ENCODE measurements at regions not wholly inside any gene's neighbourhood (a gene's known extent, or its start where the extent isn't known, plus 50 kb on each side); places are given as distances from the start of the nearest gene placed in this dataset.
"Not testable (repeated sequence)": the region's sequence is repeated elsewhere in the genome, so short reads cannot be mapped to it uniquely, and the experiment has no call there.

DNA sequence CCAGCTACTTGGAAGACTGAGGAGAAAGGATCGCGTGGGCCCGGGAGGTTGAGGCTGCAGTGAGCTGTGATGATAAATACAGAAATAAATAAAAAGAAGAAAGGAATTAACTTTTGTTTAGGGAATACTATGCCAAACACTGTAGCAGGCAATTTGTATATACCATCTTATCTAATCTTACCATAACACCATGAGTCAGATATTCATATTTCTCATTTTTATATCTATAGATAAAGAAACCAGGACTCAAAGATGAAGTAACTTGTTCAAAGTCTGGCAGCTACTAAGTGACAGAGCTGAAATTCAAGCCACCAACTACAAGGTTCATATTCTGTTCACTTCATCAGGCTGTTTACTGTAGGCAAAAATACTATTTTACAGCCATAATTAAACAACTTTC, 119.2 kb upstream of the SLC39A10 start:
- DNase-seq (ENCODE audit: low read depth): no peak

DNA sequence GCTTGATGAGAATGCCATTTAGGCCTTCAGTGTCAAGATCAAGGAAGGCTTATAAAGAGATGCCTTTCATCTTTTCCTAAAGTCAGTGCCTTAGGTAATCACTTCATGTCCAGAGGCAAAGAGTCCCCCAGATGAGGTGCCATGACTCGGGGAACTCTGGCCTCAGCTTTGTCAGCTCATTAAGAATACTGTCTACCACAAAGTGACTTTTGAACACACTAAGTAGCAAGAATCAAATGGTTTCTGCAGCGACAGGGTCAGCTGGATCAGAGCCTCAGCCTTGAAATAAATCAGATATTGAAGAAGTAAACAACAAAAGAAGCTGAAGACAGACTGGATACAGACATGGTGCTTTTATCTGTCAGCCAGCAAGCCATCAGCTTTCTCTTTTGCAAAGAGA, 120.1 kb upstream of the SLC39A10 start:
- no peak for DNase-seq (ENCODE audit: low read depth)

DNA sequence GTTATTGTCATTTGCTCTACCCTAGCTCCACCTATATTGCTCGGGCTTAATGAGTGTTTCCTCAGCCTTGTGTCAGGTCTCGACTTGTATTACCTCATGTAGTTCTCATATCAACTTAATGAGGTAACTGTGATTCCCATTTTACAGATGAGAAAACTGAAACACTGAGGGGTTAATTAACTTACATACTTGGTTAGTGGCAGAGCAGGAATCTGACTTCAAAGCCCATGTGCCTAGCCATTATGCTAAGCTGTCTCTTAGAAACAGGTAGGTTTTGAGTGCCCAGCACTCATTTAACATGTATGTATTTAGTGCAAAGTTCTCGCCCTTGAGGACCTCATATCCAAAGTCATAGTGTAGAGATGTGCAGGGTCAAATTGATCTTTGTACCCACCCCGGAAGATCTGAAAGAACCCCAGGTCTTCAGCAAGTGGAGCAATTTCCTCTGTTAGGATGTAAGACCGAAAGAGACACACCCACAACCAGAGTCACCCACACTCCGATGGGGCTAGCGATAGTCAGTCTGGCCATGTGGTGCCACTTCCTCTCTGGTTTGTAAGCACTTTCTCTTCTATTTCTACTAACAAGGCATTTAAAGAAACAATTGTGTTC, 121.0 kb upstream of the SLC39A10 start:
- peak; percentile 61 for DNase-seq (ENCODE audit: low read depth)

DNA sequence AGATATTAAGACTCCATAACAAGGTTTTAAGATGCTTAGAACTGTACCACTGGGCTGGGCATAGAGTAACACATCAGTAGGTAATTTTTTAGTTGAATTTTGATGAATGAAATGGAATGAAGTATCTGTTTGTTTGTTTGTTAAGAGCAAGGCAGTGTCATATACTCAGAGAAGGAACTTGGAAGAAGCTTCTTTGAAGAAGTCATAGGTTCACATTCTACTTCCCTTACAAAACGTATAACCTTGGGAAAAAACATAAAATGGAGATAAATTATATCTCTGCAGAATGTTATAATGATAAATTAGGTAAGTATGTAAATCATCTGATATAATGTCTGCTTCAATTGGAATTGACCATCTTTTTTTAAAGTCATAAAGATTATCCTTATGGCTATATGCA, 122.1 kb upstream of the SLC39A10 start:
- no peak for DNase-seq (ENCODE audit: low read depth)

DNA sequence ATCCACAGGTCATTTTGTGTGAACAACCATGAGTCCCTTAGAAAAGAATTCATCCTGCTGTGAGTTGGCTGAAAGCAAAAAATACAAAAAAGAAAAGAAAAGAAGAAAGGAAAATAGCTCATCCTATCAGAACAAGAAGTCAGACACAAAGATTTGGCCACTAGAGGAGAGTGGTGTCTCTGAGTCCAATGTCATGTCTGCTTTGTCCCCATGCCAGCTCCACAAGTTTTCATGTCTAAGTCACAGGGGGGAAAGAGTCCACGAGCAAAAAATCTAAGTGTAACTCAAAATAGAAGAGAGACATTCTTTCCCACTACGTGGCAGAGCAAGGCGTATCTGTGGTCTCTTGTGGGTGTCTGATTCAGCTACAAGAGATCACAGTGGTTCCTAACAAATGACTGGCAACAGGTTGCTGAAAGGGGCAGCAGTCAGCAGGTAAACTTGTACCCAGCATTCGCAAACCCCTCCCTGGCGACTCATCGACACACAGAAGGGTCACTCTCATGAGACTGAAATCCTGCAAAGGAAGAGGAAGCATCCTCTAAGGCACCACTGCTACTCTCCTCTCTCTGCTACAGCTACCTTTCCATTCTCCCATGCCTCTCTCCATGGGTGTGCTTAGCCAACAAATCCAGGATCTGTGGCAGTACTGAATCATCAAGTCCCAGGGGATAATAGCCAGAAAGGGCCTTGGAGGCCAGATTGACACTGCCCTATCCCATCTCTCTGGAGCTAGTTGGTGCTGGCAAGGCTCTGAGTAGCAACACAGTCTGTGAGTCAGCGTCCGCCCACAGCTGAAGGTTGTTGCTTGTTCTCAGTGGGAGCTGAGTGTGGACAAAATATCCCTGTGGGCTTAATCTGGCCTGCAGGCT, 123.0 kb upstream of the SLC39A10 start:
- DNase-seq (ENCODE audit: low read depth): peak; percentile 78

DNA sequence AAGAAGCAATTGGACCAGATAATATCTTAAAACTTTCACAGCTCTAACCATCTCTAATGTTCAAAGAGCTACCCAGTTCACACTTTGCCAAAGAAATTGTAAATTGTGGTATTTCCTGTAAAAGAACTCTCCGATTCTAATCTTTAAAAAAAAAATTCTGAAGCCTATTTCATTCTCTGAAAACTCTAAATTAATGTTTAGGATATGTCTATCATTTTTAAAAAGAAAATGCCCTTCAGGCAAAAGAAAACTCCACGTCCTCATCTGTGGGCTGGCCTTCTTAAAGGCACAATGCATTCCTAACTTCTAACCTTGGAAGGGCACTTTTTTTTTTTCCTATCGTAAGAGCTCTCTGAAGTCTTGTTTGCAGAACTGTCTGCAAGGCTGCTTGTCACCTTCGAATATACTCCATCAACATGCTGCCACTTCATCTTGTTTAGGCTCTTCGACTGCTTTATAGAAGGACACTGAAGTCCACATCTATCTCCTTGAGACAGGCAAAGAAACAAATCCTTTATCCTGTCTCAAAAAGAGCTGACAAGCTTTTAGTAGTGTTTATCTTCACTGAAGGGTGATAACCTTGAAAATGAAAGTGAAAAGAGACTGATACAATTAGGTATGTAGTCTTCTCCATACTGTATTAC, 124.3 kb upstream of the SLC39A10 start:
- DNase-seq (ENCODE audit: low read depth): no peak

DNA sequence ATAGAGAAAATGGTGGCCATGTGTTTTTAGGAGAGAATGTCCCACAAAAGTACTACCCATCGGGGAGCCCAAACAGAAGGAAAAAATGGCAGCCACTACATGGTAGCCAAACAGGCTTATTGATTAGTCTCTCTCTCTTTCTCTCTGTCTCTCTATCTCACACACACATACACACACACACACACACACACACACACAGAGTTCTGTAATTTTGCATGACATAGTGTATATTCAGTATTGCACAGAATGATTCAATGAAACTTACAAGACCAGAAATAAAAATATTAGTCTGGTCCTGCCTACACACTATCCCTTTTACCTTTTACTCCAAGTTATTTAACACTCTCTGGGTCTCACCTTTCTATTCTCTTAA, 124.8 kb upstream of the SLC39A10 start:
- no peak for DNase-seq (ENCODE audit: low read depth)

DNA sequence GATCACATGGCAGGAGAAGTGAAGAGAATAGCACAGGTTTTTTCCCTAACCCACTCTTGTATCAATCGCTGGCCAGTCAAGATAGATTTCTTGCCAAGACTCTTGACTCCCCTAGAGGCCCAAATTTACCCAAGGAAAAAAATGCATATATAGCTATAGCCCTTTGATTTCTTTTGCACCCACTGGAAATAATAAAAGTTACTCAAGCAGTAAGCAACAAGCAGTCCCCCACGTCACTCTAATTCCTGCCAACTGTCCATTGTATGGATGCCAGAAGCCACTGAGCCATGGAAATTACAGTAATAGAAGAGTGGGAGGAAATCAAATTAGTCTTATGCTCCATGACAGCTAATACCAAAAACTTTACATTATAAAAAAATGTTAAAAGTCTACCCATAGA, 125.3 kb upstream of the SLC39A10 start:
- DNase-seq (ENCODE audit: low read depth): no peak

DNA sequence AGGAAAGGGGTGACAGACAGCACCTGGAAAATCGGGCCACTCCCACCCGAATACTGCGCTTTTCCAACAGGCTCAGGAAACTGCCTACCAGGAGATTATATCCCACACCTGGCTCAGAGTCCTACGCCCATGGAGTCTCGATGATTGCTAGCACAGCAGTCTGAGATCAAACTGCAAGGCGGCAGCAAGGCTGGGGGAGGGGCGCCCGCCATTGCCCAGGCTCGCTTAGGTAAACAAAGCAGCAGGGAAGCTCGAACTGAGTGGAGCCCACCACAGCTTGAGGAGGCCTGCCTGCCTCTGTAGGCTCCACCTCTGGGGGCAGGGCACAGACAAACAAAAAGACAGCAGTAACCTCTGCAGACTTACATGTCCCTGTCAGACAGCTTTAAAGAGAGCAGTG, 133.8 kb upstream of the SLC39A10 start:
- not testable (repeated sequence) for DNase-seq (ENCODE audit: low read depth)

DNA sequence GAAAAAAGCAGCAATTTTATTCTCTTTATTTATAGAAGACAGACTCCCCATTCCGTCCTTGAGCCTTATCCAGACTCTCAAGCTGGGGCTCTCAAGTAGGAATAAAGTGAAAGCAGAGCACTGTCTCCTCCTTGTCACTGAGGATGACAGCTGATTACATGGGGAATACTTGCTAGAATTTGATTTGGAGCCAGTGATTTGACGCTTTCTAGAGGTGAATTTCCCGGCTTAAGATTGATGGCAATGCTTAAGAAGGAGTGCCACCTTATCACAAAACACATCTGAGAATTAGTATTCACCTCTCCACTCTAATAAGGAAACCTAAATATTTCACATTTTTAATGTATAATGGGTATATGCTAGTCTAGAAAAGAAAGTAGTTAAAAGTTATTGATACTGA, 135.4 kb upstream of the SLC39A10 start:
- no peak for DNase-seq (ENCODE audit: low read depth)

DNA sequence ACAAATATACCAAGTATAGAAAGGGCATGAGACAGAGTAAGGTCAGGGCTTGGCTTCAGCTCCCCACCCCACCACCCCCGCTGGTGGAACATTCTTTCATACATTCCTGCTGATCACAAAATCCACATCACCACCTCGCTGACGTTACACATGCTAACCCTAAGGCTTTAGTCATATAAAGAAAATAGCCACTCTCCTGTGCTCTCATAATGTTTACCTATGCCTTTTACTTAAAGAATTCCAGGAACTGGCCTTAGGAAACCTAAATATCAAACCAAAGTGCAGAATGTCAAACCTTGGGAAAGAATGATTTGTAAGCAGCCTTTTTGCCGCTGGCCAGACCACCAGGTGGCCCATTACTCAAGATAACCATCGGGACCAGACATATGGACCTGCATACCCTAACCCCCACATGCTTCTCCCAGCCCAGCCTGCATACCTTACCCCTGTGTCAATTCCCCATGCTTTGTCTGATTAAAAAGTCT, 136.3 kb upstream of the SLC39A10 start:
- DNase-seq (ENCODE audit: low read depth): no peak

DNA sequence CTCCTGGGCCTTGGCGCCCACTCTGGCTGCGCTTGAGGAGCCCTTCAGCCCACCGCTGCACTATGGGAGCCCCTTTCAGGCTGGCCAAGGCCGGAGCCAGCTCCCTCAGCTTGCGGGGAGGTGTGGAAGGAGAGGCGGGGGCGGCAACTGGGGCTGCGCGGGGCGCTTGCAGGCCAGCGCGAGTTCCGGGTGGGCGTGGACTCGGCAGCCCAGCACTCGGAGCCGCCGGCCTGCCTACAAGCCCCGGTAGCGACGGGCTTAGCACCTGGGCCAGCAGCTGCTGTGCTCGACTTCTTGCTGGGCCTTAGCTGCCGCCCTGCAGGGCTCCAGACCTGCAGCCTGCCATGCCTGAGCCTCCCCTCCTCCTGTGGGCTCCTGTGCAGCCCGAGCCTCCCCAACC, 141.5 kb upstream of the SLC39A10 start:
- DNase-seq (ENCODE audit: low read depth): no peak

DNA sequence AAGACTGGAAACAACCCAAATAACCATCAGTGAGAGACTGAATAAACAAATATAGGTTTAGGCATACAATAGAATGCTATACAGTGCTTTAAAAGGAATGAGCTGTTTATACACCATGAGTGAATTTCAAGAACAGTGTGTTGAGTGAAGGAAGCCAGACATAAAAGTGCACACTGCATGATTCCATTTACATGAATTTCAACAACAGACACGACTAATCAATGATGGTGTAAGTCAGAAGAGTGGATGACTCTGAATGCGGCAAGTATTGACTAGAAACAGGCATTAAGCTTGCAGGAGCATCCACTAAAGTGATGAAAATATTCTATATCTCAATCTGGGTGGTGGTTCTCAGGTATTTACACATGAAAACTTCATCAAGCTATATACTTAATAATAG, 142.7 kb upstream of the SLC39A10 start:
- DNase-seq (ENCODE audit: low read depth): no peak

DNA sequence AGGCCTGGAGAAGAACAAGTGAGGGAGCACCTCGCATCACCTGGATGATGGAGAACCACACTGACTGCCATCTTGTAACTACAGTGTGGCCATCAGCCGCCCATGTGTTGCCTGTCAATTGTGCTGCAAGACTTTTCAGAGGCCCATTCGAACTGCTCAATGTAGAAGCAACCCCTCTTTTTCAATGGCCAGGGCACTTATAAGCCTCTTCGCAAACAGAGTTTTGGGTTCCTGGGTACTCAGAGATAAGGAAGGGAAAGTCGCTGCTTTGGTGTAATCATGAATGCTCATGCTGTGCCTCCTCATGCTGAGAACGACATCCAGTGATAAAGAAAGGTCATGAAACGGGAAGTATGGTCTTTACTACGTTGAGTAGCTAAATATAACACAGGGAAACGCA, 143.9 kb upstream of the SLC39A10 start:
- no peak for DNase-seq (ENCODE audit: low read depth)

DNA sequence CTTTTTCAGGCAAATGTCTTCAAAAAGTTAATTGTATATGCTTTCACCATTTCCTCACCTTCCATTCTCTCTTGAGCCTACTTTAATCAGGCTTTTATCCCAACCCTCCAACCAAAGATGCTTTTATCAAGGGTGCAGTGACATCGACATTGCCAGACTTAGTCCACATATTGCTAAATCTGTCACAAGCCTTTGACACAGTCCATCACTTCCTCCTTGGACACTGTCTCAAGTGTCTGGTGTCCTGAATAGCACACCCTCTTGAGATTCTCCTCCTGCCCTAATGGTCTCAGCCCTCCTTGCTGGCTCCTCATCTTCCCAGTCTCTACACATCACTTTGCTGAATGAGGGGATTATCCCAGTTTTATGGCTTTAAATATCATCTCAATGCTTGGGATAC, 147.5 kb upstream of the SLC39A10 start:
- no peak for DNase-seq (ENCODE audit: low read depth)

DNA sequence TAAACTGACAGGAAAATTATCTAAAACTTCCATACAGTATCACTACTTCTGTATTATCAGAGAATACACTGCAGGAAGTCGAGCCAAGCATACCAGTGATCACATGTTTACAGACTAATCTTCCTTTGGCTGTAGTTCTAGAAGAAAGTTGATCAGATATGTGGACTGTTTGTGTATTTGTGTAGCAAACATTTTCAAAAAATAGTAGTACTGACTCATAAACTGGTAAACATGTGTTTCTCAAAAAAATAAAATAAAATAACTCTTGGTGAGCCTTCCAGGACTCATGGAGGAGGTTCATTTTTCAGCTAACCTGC, 148.9 kb upstream of the SLC39A10 start:
- no peak for DNase-seq (ENCODE audit: low read depth)

DNA sequence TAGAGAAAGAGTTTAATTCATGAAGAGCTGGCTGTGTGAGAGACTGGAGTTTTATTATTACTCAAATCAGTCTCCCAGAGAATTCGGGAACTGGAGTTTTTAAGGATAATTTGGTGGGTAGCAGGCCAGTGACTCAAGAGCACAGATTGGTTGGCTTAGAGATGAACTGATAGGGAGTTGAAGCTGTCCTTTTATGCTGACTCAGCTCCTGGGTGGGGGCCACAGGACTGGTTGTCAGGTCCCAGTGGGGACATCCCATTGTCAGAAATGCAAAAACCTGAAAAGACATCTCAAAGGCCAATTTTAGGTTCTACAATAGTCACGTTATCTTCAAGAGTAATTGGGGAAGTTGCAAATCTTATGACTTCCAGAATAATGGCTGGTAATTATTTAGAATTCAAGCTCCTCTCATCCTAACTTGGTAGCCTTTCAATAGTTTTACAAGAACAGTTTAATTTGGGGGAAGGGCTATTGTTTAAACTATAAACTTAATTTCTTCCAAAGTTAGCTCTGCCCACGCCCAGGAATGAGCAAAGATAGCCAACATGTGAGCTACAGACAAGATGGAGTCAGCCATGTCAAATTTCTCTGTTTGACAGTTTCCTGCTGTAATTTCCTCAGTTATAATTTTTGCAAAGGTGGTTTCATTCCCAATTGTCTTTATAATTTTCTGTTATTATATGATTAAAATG, 149.4 kb upstream of the SLC39A10 start:
- no peak for DNase-seq (ENCODE audit: low read depth)

DNA sequence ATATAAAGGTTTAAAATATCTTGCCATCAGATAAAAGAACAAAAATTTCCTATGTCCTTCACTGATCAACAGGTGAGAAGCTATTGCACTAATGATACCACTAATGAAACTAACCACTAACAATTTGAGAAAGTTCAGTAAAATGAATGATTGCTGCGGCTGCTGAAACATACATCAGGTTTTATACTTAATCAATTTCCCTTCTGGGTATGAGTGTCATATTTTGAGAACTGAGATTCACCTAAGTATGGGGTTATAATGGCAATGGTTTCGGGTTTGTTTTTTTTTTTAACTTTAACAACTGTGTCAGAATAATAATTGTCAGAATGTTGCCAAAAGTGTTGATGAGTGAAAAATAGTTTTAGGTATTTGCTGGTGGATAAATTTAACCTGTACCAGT, 151.3 kb upstream of the SLC39A10 start:
- no peak for DNase-seq (ENCODE audit: low read depth)

DNA sequence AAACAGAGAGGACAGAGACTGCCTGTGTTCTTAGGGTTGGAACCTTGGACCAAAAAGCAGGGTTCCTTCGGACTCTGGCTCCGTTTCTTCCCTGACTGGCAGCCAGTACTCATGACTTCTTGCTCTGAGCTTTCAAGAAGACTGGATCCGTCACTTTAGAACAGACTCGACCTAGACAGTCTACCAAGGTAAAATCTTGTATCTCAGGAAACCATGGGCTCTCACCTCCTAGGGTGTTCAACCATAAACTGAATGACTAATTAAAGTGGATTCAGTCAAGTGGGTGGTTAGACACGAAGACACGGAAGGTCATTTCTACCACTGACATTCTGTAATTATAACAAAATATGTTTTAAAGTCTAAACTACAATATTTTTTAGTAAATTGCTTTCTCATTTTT, 153.8 kb upstream of the SLC39A10 start:
- DNase-seq (ENCODE audit: low read depth): no peak

DNA sequence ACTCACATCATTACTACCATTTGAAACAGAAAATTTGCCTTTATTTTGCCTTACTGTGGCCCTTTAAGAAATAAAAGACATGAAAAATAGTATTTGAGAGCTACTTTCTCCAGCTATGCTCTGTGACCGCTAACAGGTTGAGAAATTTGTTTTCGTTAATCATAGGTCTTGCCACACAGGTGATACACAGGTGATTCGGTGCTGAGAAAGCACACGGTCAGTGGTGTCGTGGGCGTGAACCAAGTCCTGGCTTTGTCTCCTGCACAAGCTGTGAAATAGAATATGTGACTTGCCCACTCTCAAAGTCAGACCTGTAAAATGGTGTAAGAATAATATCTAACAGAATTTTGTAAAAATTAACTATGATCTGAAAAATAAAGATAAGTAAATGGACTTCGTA, 155.3 kb upstream of the SLC39A10 start:
- DNase-seq (ENCODE audit: low read depth): no peak

DNA sequence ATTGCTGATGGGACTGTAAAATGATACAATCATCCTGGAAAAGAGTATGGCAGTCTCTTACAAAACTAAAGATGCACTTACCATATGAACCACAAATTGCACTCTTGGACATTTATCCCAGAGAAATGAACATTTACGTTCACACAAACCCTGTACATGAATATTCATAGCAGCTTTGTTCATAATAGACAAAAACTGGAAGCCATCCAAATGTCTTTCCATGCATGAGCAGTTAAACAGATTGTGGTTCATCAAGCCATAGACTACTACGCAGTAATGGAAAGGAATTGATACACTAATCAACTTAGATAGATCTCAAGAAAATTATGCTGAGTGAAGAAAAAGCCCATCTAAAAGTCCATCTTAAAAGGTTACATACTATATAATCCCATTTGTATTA, 156.1 kb upstream of the SLC39A10 start:
- no peak for DNase-seq (ENCODE audit: low read depth)

DNA sequence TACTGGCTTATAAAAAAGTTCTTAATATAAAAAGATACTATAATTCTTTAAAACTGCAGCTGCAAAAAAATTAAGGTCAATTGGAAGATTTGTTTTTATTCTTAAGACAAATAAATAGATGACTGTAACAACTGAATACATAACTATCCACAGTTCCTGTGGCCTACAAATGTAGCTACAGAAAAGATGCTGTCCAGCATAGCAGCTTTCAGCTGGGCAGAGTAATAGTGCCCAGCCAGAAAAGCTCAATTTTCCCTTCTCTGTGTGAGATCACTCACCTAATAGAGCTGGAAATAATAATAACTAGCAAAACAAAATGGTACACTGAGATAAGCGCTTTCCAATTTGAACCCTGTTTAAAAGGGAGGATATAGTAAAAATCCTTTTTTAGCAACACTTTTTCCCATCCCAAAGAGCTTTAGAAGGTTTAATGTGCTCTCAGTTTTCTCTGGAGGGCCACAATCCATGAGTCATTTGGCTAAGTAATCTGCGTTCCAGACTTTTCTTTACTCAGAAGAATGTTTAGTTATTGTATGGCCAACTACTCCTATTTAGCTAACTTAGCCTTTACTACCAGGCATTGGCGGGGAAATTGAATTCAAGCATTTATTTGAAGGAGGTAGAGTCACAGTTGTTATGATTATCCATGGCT, 158.1 kb upstream of the SLC39A10 start:
- no peak for DNase-seq (ENCODE audit: low read depth)

All from stimulated activated CD4-positive, alpha-beta T cell treated with anti-CD3 and anti-CD28 coated beads, Interleukin-2, amount 100 ng/mL, for 4 hours (primary cell).